Activated CD8-positive, alpha-beta memory T cell treated with anti-CD3 and anti-CD28 coated beads, Interleukin-2, amount 50 U/mL, for 1 hour (primary cell): ENCODE measurements at regions not wholly inside any gene's neighbourhood (a gene's known extent, or its start where the extent isn't known, plus 50 kb on each side); places are given as distances from the start of the nearest gene placed in this dataset.

ENCODE experiments used
- DNase-seq: peaks from one replicate; pipeline ENCODE4 v3.0.0-alpha.2; 2020; ENCODE audit errors: extremely low read depth

DNA sequence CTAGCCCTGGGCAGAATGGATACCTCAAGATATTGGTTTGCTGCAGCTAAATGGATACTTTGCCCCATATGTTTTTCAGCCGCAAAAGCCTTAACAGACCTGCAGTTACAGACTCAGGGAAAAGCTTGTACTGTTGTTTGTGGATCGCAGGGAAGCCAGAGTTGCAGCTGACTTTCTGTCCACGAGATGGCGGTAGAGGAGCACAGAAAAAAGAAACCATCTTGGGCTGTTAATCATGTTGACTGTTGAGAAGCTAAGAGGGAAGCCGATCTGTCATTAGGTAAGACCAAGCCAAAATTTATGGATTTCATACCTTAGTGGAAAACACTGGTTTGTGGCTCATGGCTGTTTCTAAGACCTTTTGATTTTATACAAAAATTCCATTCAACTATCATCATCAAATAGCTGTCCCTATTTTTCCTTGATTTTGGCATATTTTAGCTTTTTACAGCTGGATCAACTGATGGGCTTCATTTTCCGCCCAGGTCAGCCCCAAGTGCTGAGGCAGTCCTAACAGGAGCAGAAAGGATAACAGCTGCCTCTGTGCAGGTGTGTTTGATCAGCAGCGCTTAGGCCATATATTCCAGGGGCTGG lies 205.7 kb upstream of the ZPLD1 start:
- peak; percentile 32 for DNase-seq

DNA sequence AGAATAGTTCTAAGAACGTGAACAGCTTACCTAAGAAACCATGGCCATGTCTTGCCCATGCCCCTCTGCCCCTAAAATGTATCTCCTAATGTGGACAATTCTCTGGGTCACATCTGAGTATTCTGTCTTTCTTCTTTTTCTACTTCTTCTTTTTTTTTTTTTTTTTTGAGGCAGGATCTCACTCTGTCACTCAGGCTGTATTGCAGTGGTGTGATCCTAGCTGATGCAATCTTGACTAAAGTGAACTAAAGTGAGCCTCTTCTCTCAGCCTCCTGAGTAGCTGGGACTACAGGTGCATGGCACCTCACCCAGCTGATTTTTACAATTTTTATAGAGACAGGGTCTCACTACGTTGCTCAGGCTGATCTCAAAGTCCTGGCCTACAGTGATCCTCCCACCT lies 204.8 kb upstream of the ZPLD1 start:
- DNase-seq, result no peak

DNA sequence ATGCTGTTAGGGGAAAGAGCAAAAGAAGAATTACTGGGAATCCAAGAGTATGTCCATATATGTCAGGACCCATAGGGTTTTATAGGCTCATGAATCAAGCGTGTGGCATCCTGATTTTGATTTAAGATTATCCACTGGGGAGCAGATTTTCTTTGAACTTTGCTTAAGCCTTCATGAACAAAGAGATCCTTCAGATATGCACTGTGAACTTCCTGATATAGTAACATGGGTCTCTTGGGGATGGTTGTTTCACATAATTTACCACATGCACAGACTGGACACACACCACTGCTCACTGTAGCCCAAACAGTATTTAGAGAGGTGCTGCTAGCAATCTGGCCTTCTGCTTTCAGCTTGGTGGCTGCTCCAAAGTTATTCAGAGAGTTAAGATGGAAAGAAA lies 200.9 kb upstream of the ZPLD1 start:
- DNase-seq, result no peak

DNA sequence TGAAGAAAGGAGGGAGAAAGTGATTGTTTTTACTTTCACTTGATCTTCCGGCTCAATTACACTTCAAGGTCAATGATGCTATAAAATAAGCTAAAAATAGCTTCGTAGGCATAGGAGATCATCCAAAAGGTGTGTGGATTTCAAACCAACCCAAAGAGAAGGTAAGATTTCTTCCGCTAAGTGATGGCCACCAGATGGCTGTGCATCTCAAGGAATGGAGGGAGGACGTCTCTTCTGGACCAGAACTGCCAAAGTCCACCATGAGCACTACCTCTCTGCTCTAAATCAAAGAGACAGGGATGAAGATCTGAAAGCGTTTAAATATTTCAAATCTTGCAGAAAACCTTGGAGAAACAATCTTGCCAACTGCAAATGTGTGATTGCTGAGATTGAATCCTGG lies 199.1 kb upstream of the ZPLD1 start:
- no peak for DNase-seq

DNA sequence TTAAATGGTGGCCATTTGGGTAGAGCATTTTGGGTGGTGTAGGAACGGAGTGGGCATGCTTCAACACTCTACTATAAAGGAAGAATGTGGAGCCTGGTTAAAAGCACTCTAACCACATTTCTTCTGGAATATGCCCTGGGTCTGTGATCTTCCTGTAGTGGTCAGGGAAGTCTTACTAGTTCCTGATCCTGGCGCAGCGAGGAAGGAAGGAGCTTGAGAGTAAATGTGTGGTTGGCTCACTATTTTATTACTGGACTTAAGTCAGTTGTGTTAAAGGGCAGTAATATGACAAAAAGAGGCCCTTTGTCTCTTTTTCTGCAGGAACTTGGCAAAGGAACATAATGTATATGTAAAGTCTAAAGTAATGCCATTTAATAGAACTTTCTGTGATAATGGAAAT lies 197.6 kb upstream of the ZPLD1 start:
- no peak for DNase-seq

DNA sequence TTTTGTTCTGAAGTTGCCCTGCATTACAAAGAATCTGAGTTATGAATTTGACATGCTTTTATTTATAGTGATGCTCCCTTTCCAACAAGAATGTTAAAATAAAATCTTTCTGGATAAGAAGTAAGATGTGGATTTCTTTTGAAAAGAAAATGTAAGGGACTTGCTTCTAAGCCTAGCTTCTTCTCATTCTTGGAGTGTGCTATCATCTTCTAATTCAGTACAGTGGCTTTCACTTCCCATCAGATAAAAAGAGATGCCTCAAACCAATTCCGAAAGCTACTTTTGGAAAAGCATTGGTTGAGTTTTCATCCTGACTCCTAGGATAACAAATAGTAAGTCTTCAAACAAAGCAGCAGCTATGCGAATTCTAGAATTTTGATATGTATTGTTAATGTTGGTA lies 197.0 kb upstream of the ZPLD1 start:
- no peak for DNase-seq

DNA sequence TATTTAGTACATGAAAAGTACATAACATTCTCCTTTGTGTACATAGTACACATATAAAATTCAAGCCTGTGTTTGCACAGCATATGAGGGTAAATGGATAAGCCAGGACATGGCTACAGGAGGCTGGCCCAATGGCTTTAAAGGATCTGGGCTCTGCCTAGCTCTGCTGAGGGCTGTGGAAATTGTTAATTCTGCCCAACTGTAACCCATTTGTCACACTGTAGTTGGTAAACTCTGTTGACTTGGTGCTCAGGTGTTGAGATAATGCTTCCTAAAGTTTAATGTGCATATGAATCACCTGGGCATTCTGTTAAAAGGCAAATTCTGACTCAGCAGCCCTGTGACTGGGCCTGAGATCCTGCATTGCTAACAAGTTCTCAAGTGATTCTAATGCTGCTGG lies 196.5 kb upstream of the ZPLD1 start:
- DNase-seq, result no peak

DNA sequence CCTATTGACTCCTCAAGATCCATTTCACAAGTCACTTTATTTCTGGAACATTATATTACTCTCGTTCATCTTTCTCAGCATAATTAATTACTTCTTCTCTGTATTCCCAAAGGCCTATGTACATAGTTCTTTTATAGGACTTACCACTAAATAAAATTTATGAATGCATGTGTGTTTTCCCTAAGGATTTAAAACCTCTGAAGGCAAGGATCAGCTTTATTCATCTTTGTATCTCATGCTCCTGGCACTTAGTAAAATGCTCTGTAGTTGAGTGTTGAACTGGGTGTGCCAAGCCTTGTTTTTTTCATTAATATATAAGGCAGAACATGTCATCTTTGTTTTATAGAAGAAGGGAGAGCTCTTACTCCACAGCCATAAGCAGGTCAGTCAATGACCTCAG lies 194.1 kb upstream of the ZPLD1 start:
- no peak for DNase-seq

DNA sequence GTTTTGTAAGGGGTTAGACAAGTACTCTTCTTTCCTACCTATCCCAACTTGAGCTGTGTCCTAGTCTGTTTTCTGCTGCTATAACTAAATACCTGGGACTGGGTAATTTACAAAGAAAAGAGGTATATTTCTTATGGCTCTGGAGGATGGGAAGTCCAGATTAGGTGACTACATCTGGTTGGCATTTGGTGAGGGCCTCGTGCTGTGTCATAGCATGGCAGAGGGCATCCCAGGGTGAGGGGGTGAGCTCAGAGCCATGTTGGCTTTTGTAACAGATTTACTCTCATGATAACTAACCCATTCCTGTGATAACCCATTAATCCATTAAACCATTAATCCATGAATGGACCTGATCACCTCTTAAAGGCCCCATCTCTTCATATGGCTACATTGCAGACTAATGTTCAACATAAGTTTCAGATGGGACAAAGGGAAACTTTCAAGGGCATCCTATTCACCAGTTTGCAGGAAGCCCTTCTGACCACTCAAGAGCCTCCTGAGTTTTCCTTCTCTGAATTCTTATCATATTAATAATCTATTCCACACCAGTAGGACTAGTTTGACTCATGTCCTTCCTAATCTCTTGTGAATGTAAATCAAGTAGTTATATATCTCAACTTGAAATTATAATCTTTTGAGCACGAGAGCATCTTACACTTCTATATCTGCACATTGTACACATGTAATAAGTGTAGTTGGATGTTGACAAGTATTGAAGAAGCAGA lies 185.7 kb upstream of the ZPLD1 start:
- no peak for DNase-seq

DNA sequence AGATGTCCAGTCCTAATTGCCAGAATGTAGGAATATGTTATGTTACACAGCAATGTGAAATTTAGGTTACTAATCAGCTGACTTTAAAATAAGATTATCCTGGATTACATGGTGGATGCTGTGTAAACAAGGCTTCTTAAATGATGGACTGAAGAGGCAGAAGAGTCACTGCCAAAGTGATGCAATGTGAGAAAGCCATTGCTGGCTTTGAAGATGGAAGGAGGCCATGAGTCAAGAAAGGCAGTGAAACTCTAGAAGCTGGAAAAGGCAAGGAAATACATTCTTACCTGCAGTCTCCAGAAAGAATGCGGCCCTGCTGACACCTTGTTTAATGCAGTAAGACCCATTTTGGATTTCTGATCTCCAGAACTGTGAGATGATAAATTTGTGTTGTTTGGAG lies 179.1 kb upstream of the ZPLD1 start:
- DNase-seq, result no peak

DNA sequence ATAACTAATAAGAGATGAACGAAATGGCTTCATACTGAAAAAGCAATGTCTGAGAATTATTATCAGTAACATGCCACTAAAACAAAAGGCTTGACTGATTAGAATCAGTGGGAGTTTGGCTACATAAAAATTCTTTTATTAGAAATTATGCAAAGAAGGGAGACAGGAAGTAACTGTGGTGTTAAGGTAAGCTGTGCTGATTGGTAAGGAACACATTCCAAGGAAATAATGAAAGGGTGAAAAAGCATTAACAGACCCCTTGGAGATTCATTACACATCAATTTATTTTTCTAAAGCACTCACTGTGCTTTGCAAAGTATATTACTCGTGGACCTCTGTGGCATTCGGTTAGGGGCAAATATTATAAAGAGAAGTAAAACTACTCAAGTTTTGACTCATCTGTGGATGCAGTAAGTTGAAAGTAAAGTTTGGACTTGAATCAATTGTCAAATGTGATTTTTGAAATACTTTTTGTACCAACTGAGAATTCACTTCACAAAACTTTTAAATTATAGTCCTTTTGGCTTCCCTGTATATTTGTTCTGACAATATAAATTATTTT lies 176.1 kb upstream of the ZPLD1 start:
- no peak for DNase-seq

DNA sequence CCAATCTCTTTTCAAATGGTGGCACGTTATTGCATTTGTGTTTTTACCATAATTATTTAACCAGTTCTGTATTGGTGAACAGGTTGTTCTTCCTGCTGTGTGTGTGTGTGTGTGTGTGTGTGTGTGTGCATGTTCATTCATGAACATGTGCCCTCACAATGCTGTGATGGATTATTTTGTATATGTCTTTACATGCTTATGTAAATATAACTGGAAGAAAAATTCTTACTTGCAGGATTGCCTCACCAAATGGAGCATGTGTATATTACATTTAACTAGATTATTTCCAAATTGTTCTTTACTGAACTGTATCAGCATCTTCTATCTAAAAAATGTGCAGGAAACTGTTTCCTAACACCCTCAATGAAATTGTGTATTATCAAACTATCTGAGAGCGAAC lies 175.2 kb upstream of the ZPLD1 start:
- no peak for DNase-seq

DNA sequence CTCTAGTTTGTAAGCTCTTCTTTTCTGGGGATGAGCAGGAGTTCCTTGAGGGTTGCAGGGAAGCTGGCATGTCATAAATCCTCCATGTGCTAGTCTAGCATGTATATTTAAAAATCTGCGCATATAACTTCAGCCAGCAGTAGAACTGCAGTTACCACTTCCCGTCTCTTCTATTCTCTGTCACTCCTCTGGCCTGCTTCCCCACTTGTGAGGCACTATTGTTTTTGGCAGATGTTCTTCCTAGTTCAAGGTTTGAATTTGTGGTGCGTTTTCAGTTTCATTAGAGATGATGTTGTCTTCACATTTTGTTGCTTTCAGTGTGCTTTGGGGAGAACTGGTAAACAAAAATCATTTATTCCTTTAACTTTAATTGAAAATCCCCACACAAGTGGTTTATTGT lies 169.1 kb upstream of the ZPLD1 start:
- no peak for DNase-seq

DNA sequence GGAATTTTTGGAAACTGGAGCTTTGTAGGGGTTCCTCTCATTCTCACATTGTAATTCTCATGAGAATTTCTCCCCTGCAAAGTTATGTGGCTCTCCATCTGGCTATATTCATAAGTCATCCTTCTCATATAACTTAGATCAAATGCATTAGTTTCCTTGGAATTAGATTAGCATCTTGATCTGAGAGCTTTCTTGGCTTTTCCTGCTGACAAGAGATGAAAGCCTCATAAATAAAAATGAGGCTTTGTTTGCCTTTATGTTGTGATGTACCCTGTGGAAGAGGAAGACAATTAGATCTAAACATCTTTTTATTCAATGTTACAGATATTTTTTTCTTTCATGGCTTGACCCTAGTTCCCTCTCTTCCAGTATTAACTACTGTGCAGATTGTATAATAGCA lies 165.4 kb upstream of the ZPLD1 start:
- no peak for DNase-seq

DNA sequence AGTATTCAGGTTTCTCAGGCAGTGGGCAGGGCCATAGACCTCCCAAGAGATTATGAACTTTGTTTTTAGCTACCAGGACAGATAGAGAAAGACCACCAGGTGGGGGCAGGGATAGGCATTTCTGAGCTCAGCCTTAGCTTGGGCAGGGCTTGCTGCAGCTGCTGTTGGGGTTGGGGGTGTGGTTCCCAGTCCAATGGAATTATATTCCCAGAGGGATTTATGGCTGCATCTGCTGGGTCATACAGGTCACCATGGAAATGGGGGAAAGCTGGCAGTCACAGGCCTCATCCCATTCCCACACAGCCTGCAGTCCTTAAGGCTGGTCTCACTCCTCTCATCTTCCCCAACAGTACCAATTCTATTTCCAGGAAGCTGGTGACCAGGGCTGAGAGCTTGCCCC lies 144.6 kb upstream of the ZPLD1 start:
- no peak for DNase-seq

DNA sequence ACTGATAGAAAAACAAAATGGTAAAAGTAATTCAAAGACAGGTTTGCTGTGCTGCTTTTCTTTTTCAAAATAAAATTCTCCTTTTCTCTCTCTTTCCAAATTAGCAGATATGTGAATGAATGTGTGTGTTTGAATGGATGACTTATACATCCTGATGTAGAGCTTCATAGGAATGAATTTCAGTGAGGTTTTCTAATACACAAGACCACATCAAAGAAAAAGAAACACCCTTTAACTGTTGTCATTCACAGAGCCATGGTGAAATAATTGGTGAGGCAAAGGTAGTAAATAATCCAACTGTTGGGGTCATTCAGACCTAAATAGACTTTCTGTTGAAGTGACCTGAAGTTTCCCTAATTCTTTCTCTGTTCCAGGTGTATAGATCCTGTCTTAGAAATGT lies 139.1 kb upstream of the ZPLD1 start:
- DNase-seq, result no peak

DNA sequence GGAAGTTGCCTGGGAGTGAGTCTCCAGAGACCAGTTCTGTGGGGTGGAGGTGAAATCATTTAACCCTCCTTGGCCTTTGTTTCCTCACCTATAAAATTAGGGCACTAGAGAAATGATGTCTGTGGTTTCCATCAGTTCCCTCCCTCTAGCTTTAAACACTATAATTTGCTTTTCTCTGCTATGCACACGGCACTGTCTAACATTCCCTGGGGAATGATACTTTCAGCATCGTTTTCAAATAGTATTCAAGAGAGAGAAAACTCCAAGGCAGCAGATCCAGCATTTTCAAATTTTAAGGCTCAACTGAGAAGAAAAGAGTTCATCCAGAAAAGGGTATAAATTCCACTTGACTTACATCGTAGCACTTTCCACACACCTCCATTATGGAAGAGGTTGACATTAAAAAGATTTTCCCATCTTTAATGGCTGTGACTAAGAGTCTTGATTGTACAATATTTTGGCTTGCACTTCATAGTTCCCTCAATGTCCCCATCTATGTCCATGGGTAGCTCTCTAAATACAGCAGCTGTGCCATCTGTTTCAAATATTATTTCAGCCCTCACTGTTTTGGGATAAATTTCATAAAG lies 137.7 kb upstream of the ZPLD1 start:
- no peak for DNase-seq

DNA sequence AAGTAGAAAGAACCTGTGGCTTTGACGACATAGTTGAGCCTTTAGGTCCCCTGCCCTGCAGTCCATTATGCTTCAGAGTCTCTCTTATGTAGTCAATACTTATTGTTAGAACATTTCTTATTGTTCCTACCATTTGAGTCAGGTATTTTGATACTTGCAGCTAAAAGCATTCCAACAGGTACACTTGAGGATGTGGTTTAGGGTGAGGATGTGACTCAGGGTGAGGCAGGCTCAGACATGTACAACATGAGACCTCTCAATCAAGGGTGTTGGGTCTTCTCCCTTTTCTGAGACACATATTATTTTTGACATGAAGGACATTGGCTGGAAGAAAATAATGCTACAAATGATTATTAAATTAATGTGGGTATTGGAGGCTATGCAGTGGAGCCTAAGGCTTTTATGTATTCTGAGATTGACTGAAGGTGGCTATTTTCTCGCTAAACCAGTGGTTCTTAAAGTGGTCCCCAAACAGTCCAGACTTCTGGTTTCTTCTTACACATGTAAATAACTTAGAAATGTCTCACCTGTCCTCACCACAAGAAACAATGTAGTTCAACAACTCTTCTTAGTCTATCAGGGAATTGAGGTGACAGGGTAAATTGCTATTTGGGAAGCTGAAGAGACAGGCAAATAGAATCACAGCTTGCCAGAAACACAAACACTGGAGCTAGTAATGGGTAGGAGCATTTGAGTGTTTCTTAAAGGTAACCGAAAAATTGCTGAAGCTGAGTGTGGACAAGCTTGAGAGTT lies 135.5 kb upstream of the ZPLD1 start:
- no peak for DNase-seq

DNA sequence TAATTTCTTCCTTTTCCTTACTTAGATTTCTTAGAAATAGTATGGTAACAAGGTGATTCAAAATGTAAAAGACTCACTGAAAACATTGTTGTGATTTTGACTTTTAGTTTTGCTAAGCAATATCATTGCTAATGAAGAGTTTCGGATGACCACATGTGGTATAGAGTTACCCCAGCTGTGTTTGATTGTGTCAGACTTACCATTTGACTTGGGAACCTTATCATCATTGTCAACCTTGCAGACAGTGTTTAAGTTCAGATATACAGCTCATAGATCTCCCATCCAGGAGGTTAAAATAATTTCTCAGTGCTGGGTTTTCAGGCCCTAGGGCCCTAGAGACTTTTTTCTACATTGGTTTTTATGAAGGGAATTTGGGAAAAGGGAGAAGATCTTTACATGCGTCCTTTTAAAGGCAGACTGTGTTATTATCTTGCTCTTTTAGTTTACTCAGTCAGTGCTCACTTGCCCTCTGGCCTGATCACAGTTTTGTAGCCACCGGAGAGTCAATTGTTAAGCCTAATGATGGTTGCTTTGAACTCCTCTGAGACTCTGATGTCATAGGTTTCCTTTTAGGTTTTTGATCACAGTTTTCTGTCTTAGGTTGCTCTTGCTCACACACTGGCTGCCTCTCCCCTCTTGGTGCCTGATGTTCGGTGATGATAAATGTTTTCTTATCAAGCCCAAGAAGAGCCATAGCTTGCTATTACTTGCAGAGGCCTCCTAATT lies 133.5 kb upstream of the ZPLD1 start:
- no peak for DNase-seq

DNA sequence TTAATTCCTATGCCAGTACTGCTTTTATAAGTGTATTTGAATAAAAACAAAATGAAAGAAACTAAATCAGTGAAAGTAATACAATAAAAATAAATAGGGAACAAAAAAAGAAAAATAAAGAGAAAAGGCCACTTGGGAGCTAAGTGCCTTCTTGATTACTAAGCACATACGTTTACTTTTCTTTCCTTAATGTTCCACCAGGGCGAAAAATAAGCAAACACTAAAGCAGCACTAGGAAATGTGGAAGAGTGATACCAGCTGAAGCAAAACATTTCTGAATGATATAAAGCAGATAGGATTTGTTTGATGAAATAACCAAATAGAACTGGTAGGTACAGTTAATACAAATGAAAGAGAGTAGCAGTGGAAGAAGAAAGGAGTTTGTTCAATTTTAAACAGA lies 132.8 kb upstream of the ZPLD1 start:
- DNase-seq, result no peak

DNA sequence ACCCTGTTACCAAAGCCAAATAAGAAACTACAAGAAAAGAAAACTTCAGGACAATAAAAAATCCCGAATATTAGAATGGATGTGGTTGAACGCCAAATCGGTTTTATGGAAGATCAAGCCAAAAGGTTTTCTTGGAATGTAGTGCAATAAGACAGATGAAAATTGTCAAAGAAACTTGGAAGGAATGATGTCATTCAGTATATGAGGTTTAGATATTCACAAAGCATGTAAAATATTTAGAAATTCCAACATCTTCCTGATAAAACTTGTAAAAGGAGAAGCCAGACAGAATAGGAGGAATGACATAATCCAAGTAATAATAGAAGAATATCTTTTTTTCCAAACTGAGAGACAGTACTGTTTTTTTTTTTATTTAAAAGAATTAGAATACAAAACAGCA lies 130.3 kb upstream of the ZPLD1 start:
- DNase-seq, result no peak

DNA sequence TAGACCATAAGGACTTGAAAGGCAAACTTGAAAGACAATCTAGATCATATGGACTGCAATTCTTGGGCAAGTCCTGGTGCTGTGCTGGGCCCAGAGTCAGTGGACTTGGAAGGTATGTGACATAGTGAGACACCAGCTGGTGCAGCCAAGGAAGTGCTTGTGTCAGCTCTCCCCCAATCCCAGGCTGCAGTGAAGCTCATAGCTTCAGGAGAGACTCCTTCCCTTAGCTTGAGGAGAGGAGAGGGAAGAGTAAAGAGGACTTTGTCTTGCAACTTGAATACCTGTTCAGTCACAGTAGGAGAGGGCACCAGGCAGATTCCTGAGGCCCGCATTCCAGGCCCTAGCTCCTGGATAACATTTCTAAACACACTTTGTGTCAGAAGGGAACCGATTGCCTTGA lies 127.4 kb upstream of the ZPLD1 start:
- DNase-seq, result no peak
